Progenitor cell of endocrine pancreas (in vitro differentiated cells): ENCODE measurements at regions not wholly inside any gene's neighbourhood (a gene's known extent, or its start where the extent isn't known, plus 50 kb on each side); places are given as distances from the start of the nearest gene placed in this dataset.

Experiments used
- DNase-seq: peaks from one replicate; pipeline ENCODE4 v3.0.0; 2021; ENCODE audit warnings: low spot score; ENCODE audit not compliant: unreplicated experiment
- H3K27ac Mint-ChIP-seq: 2 replicates; pipeline ENCODE4 v1.8.0; 2021; ENCODE audit warnings: mild to moderate bottlenecking, moderate library complexity, mixed read lengths
- H3K27me3 Mint-ChIP-seq: 2 replicates; pipeline ENCODE4 v1.8.0; 2021; ENCODE audit warnings: mixed read lengths
- H3K36me3 Mint-ChIP-seq: 2 replicates; pipeline ENCODE4 v1.8.0; 2022; ENCODE audit warnings: mixed read lengths; ENCODE audit not compliant: insufficient read depth
- H3K4me1 Mint-ChIP-seq: 2 replicates; pipeline ENCODE4 v1.8.0; 2021; ENCODE audit warnings: low read depth, mixed read lengths
- H3K4me3 Mint-ChIP-seq: 2 replicates; pipeline ENCODE4 v1.8.0; 2021; ENCODE audit warnings: low read depth, mild to moderate bottlenecking, moderate library complexity, mixed read lengths
- H3K9me3 Mint-ChIP-seq: 2 replicates; pipeline ENCODE4 v1.8.0; 2021; ENCODE audit warnings: low read depth, mixed read lengths
- CTCF ChIP-seq: fragments of 200-600 bp; sonication (generic); IDR thresholded peaks from one replicate; pipeline ENCODE4 v1.5.0; 2021; ENCODE audit warnings: antibody characterized with exemption, mild to moderate bottlenecking; ENCODE audit not compliant: unreplicated experiment

DNA sequence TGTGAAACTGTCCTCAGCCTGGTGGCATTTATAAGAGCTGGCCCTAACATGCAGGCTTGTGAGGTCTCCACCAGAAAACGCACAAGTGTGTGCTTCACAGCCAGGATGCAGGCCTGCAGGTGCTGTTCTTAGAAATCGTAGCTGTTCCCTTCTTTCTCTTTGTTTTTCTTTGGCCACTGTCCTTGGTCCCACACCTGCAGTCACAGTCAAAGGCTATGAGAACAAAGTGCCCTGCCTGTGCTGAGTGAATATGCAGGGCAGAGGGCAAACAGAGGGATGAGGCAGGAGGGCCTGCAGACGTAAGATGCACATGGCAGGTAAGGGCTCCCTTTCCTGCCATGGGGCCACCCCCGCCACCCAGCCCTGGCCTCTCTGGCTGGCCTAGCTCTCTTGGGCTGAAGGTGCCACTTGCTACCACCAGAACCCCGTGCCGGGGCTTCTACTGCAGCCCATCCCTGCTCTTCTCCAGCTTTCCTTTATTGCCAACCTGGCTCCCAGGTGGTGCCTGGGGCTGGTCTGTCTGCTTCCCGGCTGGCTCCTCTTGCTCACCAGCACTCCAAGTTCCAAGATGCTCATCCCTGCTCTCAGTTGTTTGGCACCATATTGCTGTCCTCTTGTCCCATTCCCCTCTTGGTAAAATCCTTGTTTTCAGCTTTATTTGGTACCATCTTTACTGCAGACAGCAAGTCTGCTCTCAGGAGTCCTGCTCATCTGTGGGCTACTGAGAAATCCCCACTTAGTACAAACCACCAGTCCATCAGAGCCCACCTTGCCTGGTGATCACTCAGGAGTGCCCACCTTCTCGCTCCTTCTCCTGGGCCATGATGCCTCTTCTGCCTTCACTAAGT lies 308.1 kb upstream of the ZMIZ1 start:
- peaks cover 3% of the 10 kb centered on the region for H3K4me1 Mint-ChIP-seq
- no peaks in the 10 kb centered on the region for H3K36me3 Mint-ChIP-seq
- no peak overlapping the region for H3K27ac Mint-ChIP-seq

GRCh38 chr10:78761311-78761781 lies 307.4 kb upstream of the ZMIZ1 start:
- DNase-seq = no peak
- no peak for TF ChIP-seq CTCF
- H3K4me1 Mint-ChIP-seq = peaks cover 3% of the 10 kb centered on the region

More for the DNA sequence above, 308.1 kb upstream of the ZMIZ1 start:
- DNase-seq = no peak
- H3K9me3 Mint-ChIP-seq = no peaks in the 10 kb centered on the region
- H3K27me3 Mint-ChIP-seq = peaks cover 41% of the 10 kb centered on the region
- no peak for TF ChIP-seq CTCF
- no peak overlapping the region for H3K4me3 Mint-ChIP-seq

DNA sequence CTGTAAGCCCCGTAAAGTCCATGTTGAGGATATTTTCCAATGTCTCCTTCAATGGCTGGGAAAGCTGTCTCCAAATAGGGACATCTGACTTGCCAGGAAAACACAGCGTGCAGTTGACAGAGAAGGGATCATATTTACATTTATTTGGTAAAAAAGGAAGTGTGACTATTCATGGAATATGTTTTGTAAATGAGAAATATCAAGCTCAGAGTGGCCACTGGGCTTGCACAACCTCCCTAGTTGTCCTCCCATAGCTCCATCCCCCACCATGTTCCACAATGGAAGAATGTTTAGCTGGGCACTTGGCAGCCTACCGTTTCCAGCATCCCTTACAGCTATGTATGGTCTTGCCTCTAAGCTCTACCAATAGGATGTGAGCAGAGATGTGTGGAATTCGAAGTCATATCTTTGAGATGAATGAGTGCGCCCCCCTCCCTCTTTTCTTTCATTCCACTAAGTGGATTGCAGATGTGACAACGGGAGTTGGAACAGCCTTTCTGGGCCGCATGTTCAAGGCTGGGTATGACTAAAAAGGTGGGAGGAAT lies 306.6 kb upstream of the ZMIZ1 start:
- Mint-ChIP-seq H3K27ac (no peak overlapping the region), H3K4me3 (no peak overlapping the region), H3K4me1 (no peaks in the 10 kb centered on the region), H3K27me3 (peaks cover 38% of the 10 kb centered on the region), H3K9me3 (no peaks in the 10 kb centered on the region), H3K36me3 (no peaks in the 10 kb centered on the region)
- TF ChIP-seq CTCF = no peak
- no peak for DNase-seq

More at GRCh38 chr10:78761311-78761781, 307.4 kb upstream of the ZMIZ1 start:
- Mint-ChIP-seq H3K36me3 (no peaks in the 10 kb centered on the region), H3K9me3 (no peaks in the 10 kb centered on the region), H3K27me3 (peaks cover 41% of the 10 kb centered on the region), H3K27ac (no peak overlapping the region), H3K4me3 (no peak overlapping the region)

- Mint-ChIP-seq H3K4me1 (no peaks in the 10 kb centered on the region), H3K27me3 (peaks cover 30% of the 10 kb centered on the region), H3K36me3 (no peaks in the 10 kb centered on the region), H3K9me3 (no peaks in the 10 kb centered on the region), H3K27ac (no peak overlapping the region), H3K4me3 (no peak overlapping the region)
- no peak for TF ChIP-seq CTCF
- no peak for DNase-seq
Measured at GRCh38 chr10:78763234-78763633, 305.5 kb upstream of the ZMIZ1 start.

DNA sequence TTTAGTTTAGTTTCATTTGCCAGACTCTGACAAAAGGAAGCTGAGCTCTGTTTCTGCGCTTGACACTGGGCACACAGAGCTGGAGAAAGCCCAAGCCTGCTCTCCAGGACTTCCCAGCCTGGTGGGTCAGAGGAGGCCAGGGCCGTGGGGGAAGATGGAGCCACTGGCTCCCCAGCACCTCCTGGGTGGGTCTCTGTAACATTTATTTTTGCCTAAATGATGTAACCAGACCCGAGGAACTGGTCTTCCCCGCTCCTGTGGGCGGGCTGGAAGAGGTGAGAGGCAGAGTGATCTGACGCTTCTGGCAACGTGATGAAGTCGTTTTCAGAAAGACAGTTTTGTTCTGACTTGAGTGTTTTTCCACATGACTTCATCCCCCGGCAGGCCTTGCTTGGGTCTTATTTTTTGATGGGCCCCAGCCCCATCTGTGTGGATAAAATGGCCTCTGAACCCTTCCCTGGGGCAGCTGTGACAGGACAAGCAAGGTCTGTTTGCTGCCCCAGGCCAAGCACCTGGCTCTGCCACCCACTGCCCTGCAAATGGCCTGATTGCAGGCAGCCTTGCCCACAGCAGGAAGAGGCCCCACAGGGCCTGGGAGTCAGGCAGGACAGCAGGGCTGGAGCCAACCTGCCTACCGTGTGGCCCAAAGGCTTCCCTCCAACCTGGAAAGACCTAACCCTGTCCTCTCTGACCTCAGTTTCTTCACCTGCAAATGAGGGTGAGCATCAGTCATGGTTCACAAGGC lies 304.9 kb upstream of the ZMIZ1 start:
- Mint-ChIP-seq H3K36me3 (no peaks in the 10 kb centered on the region), H3K4me3 (no peak overlapping the region), H3K27ac (no peak overlapping the region), H3K9me3 (no peaks in the 10 kb centered on the region), H3K27me3 (peaks cover 34% of the 10 kb centered on the region), H3K4me1 (peaks cover 4% of the 10 kb centered on the region)
- TF ChIP-seq CTCF = no peak
- no peak for DNase-seq
